Nephron (organoid): ENCODE measurements at regions not wholly inside any gene's neighbourhood (a gene's known extent, or its start where the extent isn't known, plus 50 kb on each side); places are given as distances from the start of the nearest gene placed in this dataset.
A peak's percentile ranks its signal among the peaks of the same experiment; 100 is the strongest.

Experiments used
- H3K27ac Mint-ChIP-seq, 3 experiments: 2 replicates each; pipeline ENCODE4 v1.8.0; 2020; ENCODE audit warnings: mixed read lengths in 3 of 3, mild to moderate bottlenecking in 2 of 3, moderate library complexity in 1 of 3
- H3K27me3 Mint-ChIP-seq: 2 replicates; pipeline ENCODE4 v1.8.0; 2021; ENCODE audit warnings: low read depth, mild to moderate bottlenecking, moderate library complexity, mixed read lengths
- H3K36me3 Mint-ChIP-seq: 2 replicates; pipeline ENCODE4 v1.8.0; 2020; ENCODE audit warnings: low read depth, mixed read lengths
- H3K4me1 Mint-ChIP-seq: 2 replicates; pipeline ENCODE4 v1.8.0; 2020; ENCODE audit warnings: mixed read lengths
- H3K4me3 Mint-ChIP-seq, 3 experiments: 2 replicates each; pipeline ENCODE4 v1.8.0; 2020; ENCODE audit warnings: mild to moderate bottlenecking in 3 of 3, mixed read lengths in 3 of 3, moderate library complexity in 2 of 3
- H3K9me3 Mint-ChIP-seq: 2 replicates; pipeline ENCODE4 v1.8.0; 2020; ENCODE audit warnings: mixed read lengths
- TF ChIP-seq, protein P1 (sequence below), 3 experiments: fragments of 200-600 bp; sonication (generic); IDR thresholded peaks; one replicate each; pipeline ENCODE4 v1.5.0; 2021; ENCODE audit warnings: antibody characterized with exemption in 3 of 3; ENCODE audit not compliant: unreplicated experiment in 3 of 3

- Mint-ChIP-seq H3K36me3 (no peaks in the 10 kb centered on the region), H3K4me1 (peaks cover 5% of the 10 kb centered on the region), H3K27ac (no peak overlapping the region), H3K27me3 (no peaks in the 10 kb centered on the region), H3K4me3 (no peak overlapping the region), H3K9me3 (peaks cover 4% of the 10 kb centered on the region)
- TF ChIP-seq, protein P1, sequence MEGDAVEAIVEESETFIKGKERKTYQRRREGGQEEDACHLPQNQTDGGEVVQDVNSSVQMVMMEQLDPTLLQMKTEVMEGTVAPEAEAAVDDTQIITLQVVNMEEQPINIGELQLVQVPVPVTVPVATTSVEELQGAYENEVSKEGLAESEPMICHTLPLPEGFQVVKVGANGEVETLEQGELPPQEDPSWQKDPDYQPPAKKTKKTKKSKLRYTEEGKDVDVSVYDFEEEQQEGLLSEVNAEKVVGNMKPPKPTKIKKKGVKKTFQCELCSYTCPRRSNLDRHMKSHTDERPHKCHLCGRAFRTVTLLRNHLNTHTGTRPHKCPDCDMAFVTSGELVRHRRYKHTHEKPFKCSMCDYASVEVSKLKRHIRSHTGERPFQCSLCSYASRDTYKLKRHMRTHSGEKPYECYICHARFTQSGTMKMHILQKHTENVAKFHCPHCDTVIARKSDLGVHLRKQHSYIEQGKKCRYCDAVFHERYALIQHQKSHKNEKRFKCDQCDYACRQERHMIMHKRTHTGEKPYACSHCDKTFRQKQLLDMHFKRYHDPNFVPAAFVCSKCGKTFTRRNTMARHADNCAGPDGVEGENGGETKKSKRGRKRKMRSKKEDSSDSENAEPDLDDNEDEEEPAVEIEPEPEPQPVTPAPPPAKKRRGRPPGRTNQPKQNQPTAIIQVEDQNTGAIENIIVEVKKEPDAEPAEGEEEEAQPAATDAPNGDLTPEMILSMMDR (IDR thresholded peaks at IDR 0.05; ENCODE audit: unreplicated experiment in 3 of 3), result no peak
Measured at GRCh38 chr5:5986492-5987178, 391.7 kb downstream of the MED10 start.

DNA sequence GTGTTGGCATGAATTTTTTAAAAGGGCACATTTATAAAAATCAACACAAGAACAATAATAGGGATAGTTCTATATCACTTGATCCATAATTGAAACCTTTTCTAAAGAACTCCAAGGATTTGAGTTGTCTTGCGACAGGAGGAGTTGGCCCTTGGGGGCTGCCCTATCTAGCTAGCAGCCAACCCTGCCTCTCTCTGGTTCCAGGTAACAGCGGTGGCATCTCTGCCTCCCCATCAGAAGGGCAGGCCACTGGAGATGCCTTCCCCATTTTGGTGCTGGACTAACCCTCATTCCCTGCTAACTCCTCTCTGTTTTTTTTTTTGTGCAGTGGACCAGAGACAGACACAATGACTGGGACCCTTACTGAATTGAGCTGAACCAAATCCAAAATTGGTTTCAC lies 393.0 kb downstream of the MED10 start:
- no peaks in the 10 kb centered on the region for H3K9me3 Mint-ChIP-seq
- no peak overlapping the region for H3K27ac Mint-ChIP-seq
- TF ChIP-seq, protein P1 (IDR thresholded peaks at IDR 0.05; ENCODE audit: unreplicated experiment in 3 of 3), result no peak
- H3K4me3 Mint-ChIP-seq, result no peak overlapping the region
- H3K27me3 Mint-ChIP-seq, result no peaks in the 10 kb centered on the region
- peaks cover 14% of the 10 kb centered on the region for H3K4me1 Mint-ChIP-seq
- H3K36me3 Mint-ChIP-seq, result no peaks in the 10 kb centered on the region

GRCh38 chr5:5983261-5983980 lies 394.9 kb downstream of the MED10 start:
- no peaks in the 10 kb centered on the region for H3K36me3 Mint-ChIP-seq
- TF ChIP-seq, protein P1 (IDR thresholded peaks at IDR 0.05; ENCODE audit: unreplicated experiment in 3 of 3), result no peak
- no peaks in the 10 kb centered on the region for H3K27me3 Mint-ChIP-seq
- H3K27ac Mint-ChIP-seq, result no peak overlapping the region
- H3K9me3 Mint-ChIP-seq, result no peaks in the 10 kb centered on the region
- H3K4me3 Mint-ChIP-seq, result no peak overlapping the region
- peaks cover 24% of the 10 kb centered on the region for H3K4me1 Mint-ChIP-seq

DNA sequence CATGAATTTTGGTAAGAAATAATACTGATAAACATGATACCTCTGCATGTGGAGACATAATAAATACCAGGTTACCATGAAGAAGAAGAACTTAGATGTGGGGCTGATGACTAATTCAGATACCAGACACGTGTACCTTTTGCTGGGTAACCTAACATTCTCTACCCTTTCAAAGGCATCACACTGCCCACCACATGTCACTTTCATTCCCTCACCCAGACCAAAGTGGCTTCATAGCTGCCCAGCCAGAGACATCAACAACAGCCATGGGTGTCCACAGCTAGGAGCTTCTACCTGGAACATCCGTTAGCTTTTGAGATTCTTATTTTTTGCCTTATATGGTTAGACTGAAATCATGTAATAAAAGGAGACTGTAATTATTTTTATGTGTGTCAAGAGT lies 396.8 kb downstream of the MED10 start:
- Mint-ChIP-seq H3K27ac (peak overlapping the region in 1 of 3 experiments; percentile 54), H3K27me3 (no peaks in the 10 kb centered on the region), H3K9me3 (no peaks in the 10 kb centered on the region), H3K36me3 (no peaks in the 10 kb centered on the region), H3K4me3 (no peak overlapping the region), H3K4me1 (peaks cover 24% of the 10 kb centered on the region)
- TF ChIP-seq, protein P1 (IDR thresholded peaks at IDR 0.05; ENCODE audit: unreplicated experiment in 3 of 3), result no peak

DNA sequence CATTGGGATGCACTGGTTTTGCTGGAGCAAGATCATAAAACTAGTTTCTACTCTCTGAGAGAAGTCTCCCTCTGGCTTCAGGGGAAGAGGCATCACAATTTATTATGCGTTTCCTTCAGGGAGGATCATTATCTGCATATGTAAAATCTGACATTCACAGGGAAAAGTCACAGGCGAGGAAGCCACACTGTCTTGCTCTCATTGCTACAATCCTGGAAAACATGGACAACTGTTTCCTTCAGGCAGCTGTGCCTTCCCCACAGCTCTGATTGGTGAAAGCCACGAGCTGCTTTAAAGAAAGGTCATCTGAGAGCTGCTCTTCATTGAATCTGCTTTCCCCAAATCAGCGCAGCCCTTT lies 397.8 kb downstream of the MED10 start:
- TF ChIP-seq, protein P1 (IDR thresholded peaks at IDR 0.05; ENCODE audit: unreplicated experiment in 3 of 3), result no peak
- H3K27ac Mint-ChIP-seq, result peak overlapping the region; percentile 72 to 85 (median 84)
- no peaks in the 10 kb centered on the region for H3K36me3 Mint-ChIP-seq
- no peaks in the 10 kb centered on the region for H3K9me3 Mint-ChIP-seq
- H3K4me1 Mint-ChIP-seq, result peaks cover 24% of the 10 kb centered on the region
- no peaks in the 10 kb centered on the region for H3K27me3 Mint-ChIP-seq
- H3K4me3 Mint-ChIP-seq, result no peak overlapping the region
